SK-N-SH treated with all-trans-retinoic acid at 6 μM for 48 hours (cell line): ENCODE measurements at regions not wholly inside any gene's neighbourhood (a gene's known extent, or its start where the extent isn't known, plus 50 kb on each side); places are given as distances from the start of the nearest gene placed in this dataset.

ENCODE experiments used
- ATAC-seq: fragments of 200-7000 bp; cut with Tn5 transposase; 3 replicates; pipeline ENCODE4 v1.9.1; 2020; ENCODE audit warnings: mild to moderate bottlenecking, moderate library complexity
- ARNTL ChIP-seq: fragments of 450-650 bp; formaldehyde crosslinking; IDR thresholded peaks from 2 replicates; pipeline ENCODE4 v1.5.0; 2020; ENCODE audit warnings: low read depth, mild to moderate bottlenecking, moderate library complexity, borderline replicate concordance
- BACH2 ChIP-seq: fragments of 250-450 bp; sonication (Bioruptor Pico); IDR thresholded peaks from 2 replicates; pipeline ENCODE4 v1.9.0; 2021; ENCODE audit warnings: mild to moderate bottlenecking, borderline replicate concordance
- CREB5 ChIP-seq: fragments of 250-450 bp; sonication (Bioruptor Pico); IDR thresholded peaks from 2 replicates; pipeline ENCODE4 v1.5.1; 2020; ENCODE audit warnings: low read depth, mild to moderate bottlenecking, moderate library complexity
- CSRNP3 ChIP-seq: fragments of 250-450 bp; sonication (Bioruptor Pico); IDR thresholded peaks from 2 replicates; pipeline ENCODE4 v1.5.1; 2021; ENCODE audit warnings: mild to moderate bottlenecking, moderate library complexity
- ESRRG ChIP-seq: fragments of 250-450 bp; sonication (Bioruptor Pico); IDR thresholded peaks from 2 replicates; pipeline ENCODE4 v1.6.1; 2021; ENCODE audit warnings: mild to moderate bottlenecking
- GLIS3 ChIP-seq: fragments of 250-450 bp; sonication (Bioruptor Pico); IDR thresholded peaks from 2 replicates; pipeline ENCODE4 v1.5.0; 2020; ENCODE audit warnings: mild to moderate bottlenecking, moderate library complexity
- ISL1 ChIP-seq: fragments of 250-450 bp; sonication (Bioruptor Pico); IDR thresholded peaks from 2 replicates; pipeline ENCODE4 v2.1.2; 2022; ENCODE audit warnings: mild to moderate bottlenecking, moderate library complexity
- PATZ1 ChIP-seq: fragments of 250-450 bp; sonication (Bioruptor Pico); IDR thresholded peaks from 2 replicates; pipeline ENCODE4 v1.8.0; 2020; ENCODE audit warnings: mild to moderate bottlenecking, moderate library complexity, borderline replicate concordance
- POU6F1 ChIP-seq: fragments of 250-450 bp; sonication (Bioruptor Pico); IDR thresholded peaks from 2 replicates; pipeline ENCODE4 v1.8.0; 2021; ENCODE audit warnings: low read depth, mild to moderate bottlenecking, moderate library complexity, borderline replicate concordance
- PPARA ChIP-seq: fragments of 250-450 bp; sonication (Bioruptor Pico); IDR thresholded peaks from 2 replicates; pipeline ENCODE4 v1.5.0; 2020; ENCODE audit warnings: mild to moderate bottlenecking, borderline replicate concordance
- RARB ChIP-seq: fragments of 250-450 bp; sonication (Bioruptor Pico); IDR thresholded peaks from 2 replicates; pipeline ENCODE4 v1.8.0; 2021; ENCODE audit warnings: mild to moderate bottlenecking, moderate library complexity
- SNAI2 ChIP-seq: fragments of 250-450 bp; sonication (Bioruptor Pico); IDR thresholded peaks from 2 replicates; pipeline ENCODE4 v1.5.0; 2020; ENCODE audit warnings: mild to moderate bottlenecking, moderate library complexity
- TOX ChIP-seq: fragments of 250-450 bp; sonication (Bioruptor Pico); IDR thresholded peaks from 2 replicates; pipeline ENCODE4 v1.8.0; 2021; ENCODE audit warnings: mild to moderate bottlenecking, moderate library complexity, borderline replicate concordance
- TSHZ2 ChIP-seq: fragments of 250-450 bp; sonication (Bioruptor Pico); IDR thresholded peaks from 2 replicates; pipeline ENCODE4 v1.5.0; 2020; ENCODE audit warnings: mild to moderate bottlenecking, moderate library complexity
- ZC3H10 ChIP-seq: fragments of 250-450 bp; sonication (Bioruptor Pico); IDR thresholded peaks from 2 replicates; pipeline ENCODE4 v1.5.1; 2021; ENCODE audit warnings: mild to moderate bottlenecking, moderate library complexity
- ZFP3 ChIP-seq: fragments of 250-450 bp; sonication (Bioruptor Pico); IDR thresholded peaks from 2 replicates; pipeline ENCODE4 v1.5.0; 2020; ENCODE audit warnings: mild to moderate bottlenecking, moderate library complexity
- ZFP30 ChIP-seq: fragments of 450-650 bp; formaldehyde crosslinking; IDR thresholded peaks from 2 replicates; pipeline ENCODE4 v1.5.0; 2022; ENCODE audit warnings: mild to moderate bottlenecking, moderate library complexity
- ZNF565 ChIP-seq: fragments of 450-650 bp; formaldehyde crosslinking; conservative IDR thresholded peaks from 2 replicates; pipeline ENCODE4 v1.5.0; 2020; ENCODE audit warnings: low read depth, mild to moderate bottlenecking, moderate library complexity
- ZNF70 ChIP-seq: fragments of 450-650 bp; formaldehyde crosslinking; IDR thresholded peaks from 2 replicates; pipeline ENCODE4 v1.5.0; 2020; ENCODE audit warnings: mild to moderate bottlenecking, moderate library complexity
- ZNF8 ChIP-seq: fragments of 450-650 bp; formaldehyde crosslinking; IDR thresholded peaks from 2 replicates; pipeline ENCODE4 v1.5.0; 2020; ENCODE audit warnings: mild to moderate bottlenecking, moderate library complexity

GRCh38 chr16:86191663-86192062 lies 292.7 kb downstream of the IRF8 start (continued):
- no peak for TF ChIP-seq PATZ1 (CRISPR knock-in tag)

GRCh38 chr16:86193528-86194193 lies 294.7 kb downstream of the IRF8 start:
- TF ChIP-seq CREB5 (CRISPR knock-in tag) (no peak), TSHZ2 (CRISPR knock-in tag) (no peak), ZNF70 (CRISPR knock-in tag) (no peak), GLIS3 (CRISPR knock-in tag) (no peak), PPARA (CRISPR knock-in tag) (no peak), BACH2 (no peak), ZC3H10 (no peak), ZNF8 (CRISPR knock-in tag) (no peak), SNAI2 (CRISPR knock-in tag) (no peak), ESRRG (CRISPR knock-in tag) (no peak), ZFP3 (CRISPR knock-in tag) (no peak), ARNTL (CRISPR knock-in tag) (no peak), PATZ1 (CRISPR knock-in tag) (no peak), TOX (CRISPR knock-in tag) (no peak)
- TF ChIP-seq, all 23 proteins: peak for 0
- no peak for ATAC-seq

- ATAC-seq = no peak
- TF ChIP-seq ARNTL (CRISPR knock-in tag) (no peak), BACH2 (no peak), TSHZ2 (CRISPR knock-in tag) (no peak), GLIS3 (CRISPR knock-in tag) (no peak), CREB5 (CRISPR knock-in tag) (no peak), POU6F1 (no peak), ISL1 (no peak), PPARA (CRISPR knock-in tag) (no peak), ZFP30 (CRISPR knock-in tag) (no peak), RARB (CRISPR knock-in tag) (no peak), ZFP3 (CRISPR knock-in tag) (no peak), ZNF565 (CRISPR knock-in tag) (no peak), CSRNP3 (no peak), SNAI2 (CRISPR knock-in tag) (no peak), ZC3H10 (no peak)
Measured at GRCh38 chr16:86195863-86196630, 297.1 kb downstream of the IRF8 start.
